Liver (tissue), 8 donors: ENCODE measurements at regions not wholly inside any gene's neighbourhood (a gene's known extent, or its start where the extent isn't known, plus 50 kb on each side); places are given as distances from the start of the nearest gene placed in this dataset.

Experiments used
- DNase-seq: peaks from one replicate; pipeline ENCODE4 v3.0.0-alpha.2; 2017; ENCODE audit warnings: low spot score
- H3K27ac ChIP-seq, 2 donors: one replicate each; pipeline ENCODE4 v1.7.0; 2013; ENCODE audit warnings: inconsistent platforms in 2 of 2, low read length in 2 of 2, control low read depth in 1 of 2, low read depth in 1 of 2, mild to moderate bottlenecking in 1 of 2
- H3K27me3 ChIP-seq, 4 donors: one replicate each; pipeline versions ENCODE4 v1.6.1 to v1.7.0; 2013; ENCODE audit warnings: low read length in 3 of 4, inconsistent platforms in 1 of 4, mild to moderate bottlenecking in 1 of 4, moderate library complexity in 1 of 4; ENCODE audit not compliant: control insufficient read depth in 4 of 4, insufficient read depth in 4 of 4
- H3K36me3 ChIP-seq, 4 donors: one replicate each; pipeline versions ENCODE4 v1.6.1 to v1.7.0; 2013; ENCODE audit warnings: low read length in 3 of 4, mild to moderate bottlenecking in 3 of 4, low read depth in 1 of 4, moderate library complexity in 1 of 4; ENCODE audit not compliant: control insufficient read depth in 4 of 4, insufficient read depth in 3 of 4
- H3K4me1 ChIP-seq, 4 donors: one replicate each; pipeline versions ENCODE4 v1.6.1 to v1.7.0; 2013; ENCODE audit warnings: low read length in 3 of 4, mild to moderate bottlenecking in 3 of 4, moderate library complexity in 1 of 4; ENCODE audit not compliant: control insufficient read depth in 4 of 4, insufficient read depth in 4 of 4
- H3K4me3 ChIP-seq, 3 donors: one replicate each; pipeline versions ENCODE4 v1.6.1 to v1.7.0; 2013; ENCODE audit warnings: low read length in 3 of 3, control low read depth in 1 of 3, low read depth in 1 of 3, mild to moderate bottlenecking in 1 of 3
- H3K9ac ChIP-seq, 2 donors: one replicate each; pipeline ENCODE4 v1.7.0; 2013; ENCODE audit warnings: low read length in 2 of 2, mild to moderate bottlenecking in 2 of 2, moderate library complexity in 2 of 2, control low read depth in 1 of 2, low read depth in 1 of 2
- H3K9me3 ChIP-seq, 4 donors: one replicate each; pipeline versions ENCODE4 v1.6.1 to v1.7.0; 2013; ENCODE audit warnings: low read length in 3 of 4; ENCODE audit not compliant: control insufficient read depth in 4 of 4
- CTCF ChIP-seq: fragments of 150-350 bp; IDR thresholded peaks from 2 replicates; pipeline ENCODE4 v1.5.1; 2017; ENCODE audit warnings: improper control_type of control experiment, low read depth, low read length; ENCODE audit not compliant: missing input control
- EGR1 ChIP-seq, 2 donors: IDR thresholded peaks; 2 replicates each; pipeline ENCODE4 v1.6.1; 2016 to 2018; ENCODE audit warnings: antibody characterized with exemption in 2 of 2, low read depth in 2 of 2
- FOXA2 ChIP-seq: IDR thresholded peaks from 2 replicates; pipeline ENCODE4 v1.6.1; 2016; ENCODE audit warnings: antibody characterized with exemption
- GABPA ChIP-seq, 2 donors: IDR thresholded peaks in 1 of 2; conservative IDR thresholded peaks in 1 of 2; 2 replicates each; pipeline ENCODE4 v1.6.1; 2016; ENCODE audit warnings: antibody characterized with exemption in 2 of 2, mild to moderate bottlenecking in 1 of 2, moderate library complexity in 1 of 2
- HNF4A ChIP-seq, 2 donors: conservative IDR thresholded peaks; 2 replicates each; pipeline ENCODE4 v1.6.1; 2016; ENCODE audit warnings: antibody characterized with exemption in 2 of 2, mild to moderate bottlenecking in 2 of 2
- HNF4G ChIP-seq: IDR thresholded peaks from 2 replicates; pipeline ENCODE4 v1.6.1; 2016; ENCODE audit warnings: antibody characterized with exemption
- JUND ChIP-seq, 2 donors: IDR thresholded peaks; 2 replicates each; pipeline ENCODE4 v1.6.1; 2016; ENCODE audit warnings: antibody characterized with exemption in 2 of 2
- MAX ChIP-seq: IDR thresholded peaks from 2 replicates; pipeline ENCODE4 v1.6.1; 2016; ENCODE audit warnings: antibody characterized with exemption
- RAD21 ChIP-seq, 2 donors: IDR thresholded peaks; 2 replicates each; pipeline ENCODE4 v1.6.1; 2016; ENCODE audit warnings: antibody characterized with exemption in 2 of 2, mild to moderate bottlenecking in 2 of 2
- RXRA ChIP-seq, 2 donors: IDR thresholded peaks; 2 replicates each; pipeline ENCODE4 v1.6.1; 2017 to 2018; ENCODE audit warnings: antibody characterized with exemption in 2 of 2, mild to moderate bottlenecking in 1 of 2
- SP1 ChIP-seq: IDR thresholded peaks from 2 replicates; pipeline ENCODE4 v1.6.1; 2018; ENCODE audit warnings: antibody characterized with exemption, mild to moderate bottlenecking
- TAF1 ChIP-seq: conservative IDR thresholded peaks from 2 replicates; pipeline ENCODE4 v1.6.1; 2016; ENCODE audit warnings: antibody characterized with exemption, mild to moderate bottlenecking
- YY1 ChIP-seq: IDR thresholded peaks from 2 replicates; pipeline ENCODE4 v1.6.1; 2016; ENCODE audit warnings: antibody characterized with exemption, mild to moderate bottlenecking
- WGBS: extraction: QIAGEN DNeasy Blood & Tissue Kit; methylation state at CpG from one replicate; pipeline ENCODE4 v1.1.7; 2013; 5-methylcytosine and 5-hydroxymethylcytosine counted together
- TF ChIP-seq, protein P1 (sequence below): IDR thresholded peaks from 2 replicates; pipeline ENCODE4 v1.6.1; 2016; ENCODE audit warnings: antibody characterized with exemption
- donor health status: healthy.
- donor health status: healthy.
- donor health status: healthy.
- donor health status: healthy.
- donor health status: healthy.

DNA sequence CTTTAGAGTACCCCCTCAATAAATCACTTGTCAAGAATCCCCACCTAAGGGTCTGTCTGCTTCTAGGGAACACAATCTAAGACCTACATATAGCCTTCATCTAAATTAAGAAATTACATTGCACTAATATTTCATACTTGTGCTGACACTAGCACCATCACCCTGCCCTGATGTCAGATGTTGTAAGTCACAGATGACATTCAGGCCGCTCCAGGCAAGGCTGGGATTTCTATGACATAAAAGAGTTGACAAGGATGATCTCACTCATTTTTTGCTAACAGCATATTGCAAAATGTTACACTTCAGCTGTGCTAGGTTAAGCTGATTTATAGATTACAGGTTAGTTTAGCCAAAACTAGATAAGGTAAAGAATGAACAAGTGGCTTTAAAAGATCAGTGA lies 372.5 kb upstream of the GRIA1 start (continued):
- TF ChIP-seq CTCF (no peak), SP1 (no peak), EGR1 (IDR thresholded peaks at IDR 0.05; ENCODE audit: low read depth in 2 of 2) (no peak), FOXA2 (no peak), RXRA (IDR thresholded peaks at IDR 0.05) (no peak), MAX (no peak)

DNA sequence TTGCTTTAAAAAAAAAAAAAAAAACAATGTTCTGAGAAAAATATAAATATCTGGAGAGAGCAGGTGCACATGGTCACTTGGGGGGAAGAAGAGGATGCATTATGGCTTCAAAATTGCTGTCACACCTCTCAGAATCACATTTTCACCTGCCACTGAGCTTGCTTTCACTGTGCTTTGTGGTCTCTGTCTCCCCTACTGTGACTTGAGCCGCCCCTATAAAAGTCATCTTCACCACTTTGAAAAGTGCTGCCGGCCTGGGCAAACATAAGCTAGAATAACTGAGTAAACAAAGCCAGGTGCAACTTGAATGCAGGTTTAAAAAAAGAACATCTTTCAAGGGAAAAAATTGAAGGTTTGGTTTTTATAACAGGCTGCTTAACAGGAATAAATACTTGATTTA lies 368.1 kb upstream of the GRIA1 start:
- Histone ChIP-seq H3K9me3 (no peaks in the 10 kb centered on the region), H3K9ac (no peak overlapping the region), H3K27ac (no peak overlapping the region), H3K27me3 (no peaks in the 10 kb centered on the region), H3K4me1 (no peaks in the 10 kb centered on the region), H3K4me3 (no peak overlapping the region), H3K36me3 (no peaks in the 10 kb centered on the region)
- no peak for TF ChIP-seq CTCF
- TF ChIP-seq RAD21 (IDR thresholded peaks at IDR 0.05) = no peak
- no peak for TF ChIP-seq HNF4A (conservative IDR thresholded peaks at IDR 0.05)
- TF ChIP-seq TAF1 = no peak
- TF ChIP-seq FOXA2 = no peak
- 5% methylated on average over 2 of the region's 2 CpGs for WGBS
- DNase-seq = no peak

GRCh38 chr5:153130296-153130695 lies 360.2 kb upstream of the GRIA1 start:
- no peaks in the 10 kb centered on the region for H3K9me3 ChIP-seq
- WGBS = 60% methylated on average over 1 of the region's 1 CpG
- H3K4me1 ChIP-seq = no peaks in the 10 kb centered on the region
- no peaks in the 10 kb centered on the region for H3K27me3 ChIP-seq
- H3K36me3 ChIP-seq = no peaks in the 10 kb centered on the region
- no peak for DNase-seq
- no peak overlapping the region for H3K9ac ChIP-seq
- no peak for TF ChIP-seq HNF4G
- no peak for TF ChIP-seq RXRA (IDR thresholded peaks at IDR 0.05)
- no peak for TF ChIP-seq YY1
- no peak for TF ChIP-seq TAF1
- no peak for TF ChIP-seq SP1
- TF ChIP-seq, protein P1, sequence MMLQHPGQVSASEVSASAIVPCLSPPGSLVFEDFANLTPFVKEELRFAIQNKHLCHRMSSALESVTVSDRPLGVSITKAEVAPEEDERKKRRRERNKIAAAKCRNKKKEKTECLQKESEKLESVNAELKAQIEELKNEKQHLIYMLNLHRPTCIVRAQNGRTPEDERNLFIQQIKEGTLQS = no peak
- TF ChIP-seq HNF4A (conservative IDR thresholded peaks at IDR 0.05) = no peak
- no peak overlapping the region for H3K4me3 ChIP-seq
- no peak overlapping the region for H3K27ac ChIP-seq

- no peak overlapping the region for H3K9ac ChIP-seq
- H3K9me3 ChIP-seq = no peaks in the 10 kb centered on the region
- TF ChIP-seq HNF4A (conservative IDR thresholded peaks at IDR 0.05) = no peak
- TF ChIP-seq EGR1 (IDR thresholded peaks at IDR 0.05; ENCODE audit: low read depth in 2 of 2) = no peak
- no peak for TF ChIP-seq TAF1
- TF ChIP-seq SP1 = no peak
- TF ChIP-seq RXRA (IDR thresholded peaks at IDR 0.05) = no peak
- TF ChIP-seq HNF4G = no peak
- TF ChIP-seq GABPA (IDR thresholded peaks at IDR 0.05 in 1 of 2, conservative IDR thresholded peaks at IDR 0.05 in 1 of 2) = no peak
- TF ChIP-seq JUND (IDR thresholded peaks at IDR 0.05) = no peak
- no peak overlapping the region for H3K27ac ChIP-seq
- no peak overlapping the region for H3K4me3 ChIP-seq
- WGBS = 44% methylated on average over 4 of the region's 4 CpGs
- no peaks in the 10 kb centered on the region for H3K27me3 ChIP-seq
- H3K4me1 ChIP-seq = no peaks in the 10 kb centered on the region
- no peaks in the 10 kb centered on the region for H3K36me3 ChIP-seq
- no peak for DNase-seq
These were observed 355.1 kb upstream of the GRIA1 start for GRCh38 chr5:153135411-153135810.
